SK-N-SH treated with all-trans-retinoic acid at 6 μM for 48 hours (cell line): ENCODE measurements at regions not wholly inside any gene's neighbourhood (a gene's known extent, or its start where the extent isn't known, plus 50 kb on each side); places are given as distances from the start of the nearest gene placed in this dataset.

ENCODE experiments used
- ARNTL ChIP-seq: fragments of 450-650 bp; formaldehyde crosslinking; IDR thresholded peaks from 2 replicates; pipeline ENCODE4 v1.5.0; 2020; ENCODE audit warnings: low read depth, mild to moderate bottlenecking, moderate library complexity, borderline replicate concordance
- CSDC2 ChIP-seq: fragments of 250-450 bp; sonication (Bioruptor Pico); IDR thresholded peaks from 2 replicates; pipeline ENCODE4 v1.5.0; 2020; ENCODE audit warnings: mild to moderate bottlenecking, moderate library complexity
- ESRRG ChIP-seq: fragments of 250-450 bp; sonication (Bioruptor Pico); IDR thresholded peaks from 2 replicates; pipeline ENCODE4 v1.6.1; 2021; ENCODE audit warnings: mild to moderate bottlenecking
- PATZ1 ChIP-seq: fragments of 250-450 bp; sonication (Bioruptor Pico); IDR thresholded peaks from 2 replicates; pipeline ENCODE4 v1.8.0; 2020; ENCODE audit warnings: mild to moderate bottlenecking, moderate library complexity, borderline replicate concordance
- PPARA ChIP-seq: fragments of 250-450 bp; sonication (Bioruptor Pico); IDR thresholded peaks from 2 replicates; pipeline ENCODE4 v1.5.0; 2020; ENCODE audit warnings: mild to moderate bottlenecking, borderline replicate concordance
- RARB ChIP-seq: fragments of 250-450 bp; sonication (Bioruptor Pico); IDR thresholded peaks from 2 replicates; pipeline ENCODE4 v1.8.0; 2021; ENCODE audit warnings: mild to moderate bottlenecking, moderate library complexity
- ZC3H10 ChIP-seq: fragments of 250-450 bp; sonication (Bioruptor Pico); IDR thresholded peaks from 2 replicates; pipeline ENCODE4 v1.5.1; 2021; ENCODE audit warnings: mild to moderate bottlenecking, moderate library complexity
- ZFP3 ChIP-seq: fragments of 250-450 bp; sonication (Bioruptor Pico); IDR thresholded peaks from 2 replicates; pipeline ENCODE4 v1.5.0; 2020; ENCODE audit warnings: mild to moderate bottlenecking, moderate library complexity

- no peak for TF ChIP-seq CSDC2 (CRISPR knock-in tag)
- TF ChIP-seq PPARA (CRISPR knock-in tag), result no peak
- no peak for TF ChIP-seq ZFP3
- no peak for TF ChIP-seq ZC3H10 (CRISPR knock-in tag)
- TF ChIP-seq ARNTL, result no peak
- TF ChIP-seq PATZ1, result no peak
- TF ChIP-seq ESRRG (CRISPR knock-in tag), result no peak
- TF ChIP-seq RARB (CRISPR knock-in tag), result no peak
These were observed 924.5 kb upstream of the GOT2 start for GRCh38 chr16:59658572-59658971.
